ENCODE measurements at regions not wholly inside any gene's neighbourhood (a gene's known extent, or its start where the extent isn't known, plus 50 kb on each side); places are given as distances from the start of the nearest gene placed in this dataset.

DNA sequence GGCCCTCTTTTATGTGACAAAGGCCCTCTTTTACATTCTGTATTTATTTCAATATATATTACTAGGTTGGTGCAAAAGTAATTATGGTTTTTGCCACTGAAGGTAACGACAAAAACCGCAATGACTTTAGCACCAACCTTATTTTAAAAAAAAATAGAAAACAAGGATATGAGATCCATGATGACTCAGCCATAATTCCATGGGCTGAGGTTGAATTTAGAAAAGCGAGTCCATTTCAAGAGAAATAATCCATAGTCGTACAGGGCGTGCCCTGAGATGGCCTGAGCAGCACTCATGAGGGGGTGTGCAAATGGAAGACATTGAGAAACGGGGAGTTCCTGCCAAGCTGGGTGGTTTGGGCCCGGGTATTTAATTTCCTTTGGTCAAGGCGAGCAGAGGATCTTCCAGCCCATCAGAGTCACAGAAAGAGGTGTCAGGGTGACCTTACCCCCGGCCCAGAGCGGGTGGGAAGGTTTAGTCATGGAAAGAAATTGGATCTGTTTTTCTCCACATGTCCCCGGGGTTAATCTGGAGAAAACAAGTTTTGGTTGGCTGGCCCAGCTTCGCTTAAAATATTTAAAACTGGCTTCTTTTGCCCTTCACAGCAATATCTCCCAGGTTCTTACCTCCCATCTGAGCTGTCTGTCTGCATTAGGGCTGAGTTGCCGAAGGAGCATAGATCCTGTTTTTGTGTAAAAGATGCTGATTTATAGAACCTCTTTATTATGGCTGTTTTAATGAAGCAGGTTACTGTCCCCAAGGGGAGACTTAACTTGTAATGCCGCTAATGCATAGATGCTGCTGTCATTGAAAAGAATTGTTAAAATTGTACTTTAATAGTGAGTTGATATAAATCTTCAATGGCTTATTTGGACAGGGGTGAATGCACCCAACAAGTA lies 255.6 kb downstream of the PREX1 start:
- ATAC-seq: no peak
- DNase-seq: no peak

DNA sequence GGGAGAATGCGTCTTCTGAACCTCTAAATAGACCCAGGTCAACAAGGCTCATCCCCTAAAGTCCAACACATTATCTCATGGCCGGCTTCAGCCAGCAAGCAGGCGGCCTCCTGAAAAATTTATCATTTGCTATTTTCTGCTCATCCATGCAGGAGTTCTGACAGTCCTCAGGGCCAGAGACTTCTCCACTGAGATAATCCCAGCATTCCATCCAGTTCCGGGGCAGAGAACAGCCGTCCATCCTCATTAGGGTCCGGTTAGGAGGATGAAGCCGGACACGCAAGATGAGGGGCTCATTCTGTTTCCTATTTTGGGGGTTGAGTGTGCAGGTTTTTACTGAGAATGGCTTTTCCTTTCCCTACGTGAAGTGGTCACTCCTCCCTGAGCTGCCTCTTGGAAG lies 258.1 kb downstream of the PREX1 start:
- DNase-seq: no peak
- no peak for ATAC-seq

DNA sequence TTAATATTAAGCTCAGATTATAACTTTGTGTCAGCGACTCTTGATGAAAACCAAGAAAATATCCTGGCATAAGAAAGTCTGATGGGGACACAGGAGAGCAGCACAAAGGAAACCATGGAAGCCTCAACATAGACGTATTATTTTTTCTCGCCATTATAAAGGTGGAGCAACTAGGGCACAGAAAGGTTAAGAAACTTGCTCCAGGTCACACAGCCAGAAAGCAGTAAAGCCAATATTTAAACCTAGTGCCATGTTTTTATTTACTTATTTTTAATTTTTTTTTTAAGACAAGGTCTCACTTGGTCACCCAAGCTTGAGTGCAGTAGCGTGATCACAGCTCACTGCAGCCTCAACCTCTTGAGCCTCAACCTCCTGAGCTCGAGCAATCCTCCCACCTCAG lies 259.3 kb downstream of the PREX1 start:
- DNase-seq (no peak), ATAC-seq (no peak)

DNA sequence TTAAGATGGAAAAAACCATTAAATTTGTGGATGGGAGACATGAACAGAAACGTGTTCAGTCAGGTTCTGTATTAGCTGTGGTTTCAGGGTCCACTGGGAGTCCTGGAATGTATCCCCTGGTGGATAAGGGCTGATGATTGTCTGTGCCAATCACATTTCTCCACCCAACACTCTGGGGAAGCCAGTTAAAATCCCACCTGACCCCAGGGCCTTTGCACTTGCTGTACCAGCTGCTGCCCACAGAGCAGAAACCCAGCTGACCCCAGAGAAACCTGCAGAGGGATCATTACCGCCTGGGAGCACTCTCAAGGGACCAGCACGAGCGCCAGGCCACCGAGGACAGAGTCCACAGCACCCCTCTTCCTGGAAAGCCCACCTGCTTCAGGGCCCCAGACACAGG lies 260.7 kb downstream of the PREX1 start:
- DNase-seq (no peak), ATAC-seq (no peak)

DNA sequence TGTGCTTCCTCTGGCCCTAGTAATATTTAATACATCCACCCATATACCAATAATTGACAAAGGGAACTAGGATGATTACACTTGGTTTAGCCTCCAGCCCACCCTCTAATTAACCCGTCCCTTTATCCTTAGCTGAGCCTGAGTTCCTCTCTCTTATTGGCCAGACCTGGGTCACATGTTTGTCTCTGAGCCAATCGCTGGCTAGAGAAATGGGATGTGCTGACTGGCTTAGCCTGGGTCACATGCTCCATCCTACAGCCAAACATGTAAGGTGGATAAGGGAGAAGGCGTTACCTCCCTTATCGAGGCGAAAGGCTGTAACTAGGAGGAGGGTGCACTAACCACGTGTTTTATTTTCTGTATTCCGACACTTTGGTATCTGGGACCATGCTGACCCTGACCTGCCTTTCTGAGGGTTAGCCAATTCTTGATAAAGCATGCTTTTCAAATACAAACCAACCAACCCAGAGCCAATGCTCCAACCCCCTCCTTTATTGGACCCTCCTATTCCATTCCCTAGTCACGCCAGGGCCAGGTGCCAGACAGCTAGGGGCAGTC lies 262.7 kb downstream of the PREX1 start:
- no peak for DNase-seq
- ATAC-seq: no peak

DNA sequence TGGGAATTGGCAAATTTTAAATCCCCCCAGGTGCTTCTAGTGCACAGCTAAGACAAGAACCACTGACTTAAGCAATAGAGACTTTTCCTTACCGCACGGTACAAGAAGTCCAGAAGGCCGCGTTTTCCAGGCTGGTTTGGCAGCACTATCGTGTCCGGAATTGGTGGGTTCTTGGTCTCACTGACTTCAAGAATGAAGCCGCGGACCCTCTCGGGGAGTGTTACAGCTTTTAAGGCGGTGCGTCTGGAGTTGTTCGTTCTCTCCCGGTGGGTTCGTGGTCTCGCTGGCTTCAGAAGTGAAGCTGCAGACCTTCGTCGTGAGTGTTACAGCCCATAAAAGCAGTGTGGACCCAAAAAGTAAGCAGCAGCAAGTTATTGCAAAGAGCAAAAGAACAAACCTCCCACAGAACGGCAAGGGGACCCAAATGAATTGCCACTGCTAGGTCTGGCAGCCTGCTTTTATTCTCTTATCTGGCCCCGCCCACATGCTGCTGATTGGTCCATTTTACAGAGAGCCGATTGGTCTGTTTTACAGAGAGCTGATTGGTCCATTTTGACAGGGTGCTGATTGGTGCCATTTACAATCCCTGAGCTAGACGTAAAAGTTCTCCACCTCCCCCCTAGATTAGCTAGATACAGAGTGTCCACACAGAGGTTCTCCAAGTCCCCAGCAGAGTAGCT lies 264.5 kb downstream of the PREX1 start:
- DNase-seq (no peak), ATAC-seq (no peak)

DNA sequence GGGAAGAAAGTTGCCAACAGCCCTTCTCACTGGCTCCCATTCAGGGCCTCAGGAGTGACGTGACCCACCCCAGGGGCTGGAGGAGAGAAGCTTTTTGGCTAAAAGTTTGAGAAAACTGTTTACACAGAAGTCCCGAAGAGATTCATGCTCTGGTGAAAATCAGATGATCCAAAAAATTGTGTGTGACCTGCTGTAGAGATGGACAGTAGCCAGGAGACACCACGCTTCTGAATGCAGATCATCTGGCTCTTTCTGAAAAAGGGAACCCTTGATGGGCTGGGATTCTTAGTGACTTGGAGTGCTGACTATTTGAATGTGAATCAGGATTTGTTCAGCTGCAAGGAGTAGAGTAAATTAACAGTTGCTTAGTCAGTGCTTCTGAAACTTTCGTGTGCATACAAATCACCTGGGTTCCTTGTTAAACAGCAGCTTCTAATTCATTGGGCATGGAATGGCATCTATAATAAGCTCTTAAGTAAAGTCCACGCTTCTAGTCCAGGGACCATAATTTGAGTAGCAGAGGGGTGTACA lies 265.1 kb downstream of the PREX1 start:
- ATAC-seq: no peak
- no peak for DNase-seq

DNA sequence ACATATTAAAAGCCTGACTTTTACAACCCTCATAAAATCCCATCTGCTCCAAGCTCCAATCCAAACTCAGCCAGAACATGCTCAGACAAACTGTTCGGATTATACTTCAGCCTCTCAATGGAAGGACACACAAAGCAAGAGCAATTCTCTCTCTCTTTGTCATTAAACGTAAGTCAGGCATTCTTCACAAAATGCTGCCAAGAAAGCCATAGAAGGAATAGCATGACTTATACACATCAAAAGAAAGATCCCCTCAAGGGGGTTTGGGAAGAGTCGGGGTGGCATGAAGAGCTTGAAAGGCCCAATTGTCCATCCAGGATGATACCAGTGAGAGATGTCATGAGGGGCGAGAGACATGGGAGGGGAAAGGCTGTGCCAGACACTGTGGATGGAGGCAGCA lies 268.9 kb downstream of the PREX1 start:
- ATAC-seq (no peak), DNase-seq (no peak)

DNA sequence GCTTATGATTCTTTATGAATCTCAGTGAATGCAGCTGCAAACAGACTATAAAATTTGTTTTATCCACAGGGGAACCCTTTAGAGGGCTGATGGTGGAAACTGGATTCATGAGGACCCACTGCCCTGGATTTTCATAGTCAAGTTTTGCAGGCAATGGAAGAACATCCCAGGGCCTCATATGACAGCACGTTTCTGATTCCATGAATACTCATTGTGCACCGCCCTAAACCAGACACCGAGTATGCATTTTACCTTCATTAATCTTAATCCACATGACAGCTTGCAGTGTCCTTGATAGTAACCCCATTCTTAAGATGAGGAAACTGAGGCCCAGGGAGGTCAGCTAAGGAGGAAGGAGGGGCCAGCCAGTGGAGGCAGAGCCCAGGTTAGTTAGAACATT lies 270.4 kb downstream of the PREX1 start:
- DNase-seq: no peak
- ATAC-seq: no peak

DNA sequence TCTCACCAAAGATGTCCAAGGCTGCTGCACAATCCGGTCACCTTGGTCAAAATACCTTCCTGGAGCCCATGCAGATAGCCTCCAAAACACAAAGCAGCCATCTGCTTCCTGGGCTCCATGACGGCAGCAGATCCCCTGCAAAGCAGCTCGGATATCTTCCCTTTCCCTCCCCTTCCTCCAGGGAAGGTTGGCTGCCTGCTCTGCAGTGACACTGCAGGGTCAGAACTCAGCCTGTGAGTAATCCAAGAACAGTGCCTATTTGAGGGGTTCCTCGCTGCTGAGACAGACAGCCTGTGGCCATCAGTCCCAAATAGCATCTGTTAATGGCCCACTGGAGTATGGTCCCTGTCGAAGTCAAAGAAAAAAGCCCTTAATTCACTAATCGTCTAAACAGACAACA lies 270.8 kb downstream of the PREX1 start:
- DNase-seq: no peak
- ATAC-seq: no peak

DNA sequence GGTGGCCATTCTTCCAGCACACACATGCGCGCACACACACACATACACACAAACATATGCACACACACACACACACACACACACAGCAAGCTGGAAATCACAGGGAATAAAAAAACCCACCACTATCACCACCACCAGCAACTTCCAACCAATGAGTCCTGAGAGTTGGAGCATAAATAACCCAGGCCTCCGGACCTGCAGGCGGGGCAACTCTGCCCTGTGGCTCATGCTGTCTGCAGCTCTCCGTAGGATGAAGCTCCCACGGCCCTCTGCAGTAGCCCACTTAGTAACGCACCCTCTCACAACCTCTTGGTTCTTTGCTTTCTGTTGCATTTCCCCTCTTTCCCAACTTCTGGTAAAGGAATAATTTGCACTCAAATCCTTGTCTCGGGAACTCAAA lies 275.2 kb downstream of the PREX1 start:
- DNase-seq (no peak), ATAC-seq (no peak)

DNA sequence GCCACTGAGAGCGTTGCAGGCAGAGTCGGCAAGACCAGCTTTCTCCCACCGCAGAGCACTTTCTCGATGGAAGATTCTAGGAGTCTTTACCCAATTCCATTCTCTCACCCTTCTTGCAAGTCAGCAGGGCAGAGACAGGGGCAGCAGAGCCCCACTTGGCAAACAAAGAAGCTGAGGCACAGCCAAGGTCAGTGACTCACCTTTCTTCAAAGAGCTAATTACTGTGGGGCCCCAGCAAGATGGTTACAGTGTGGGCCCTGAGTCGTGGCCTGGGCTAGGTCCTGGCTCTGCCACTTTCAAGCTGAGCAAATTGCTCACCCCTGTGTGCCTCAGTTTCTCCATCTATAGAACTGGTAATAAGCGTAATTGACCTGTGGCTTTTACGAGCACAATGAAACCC lies 277.0 kb downstream of the PREX1 start:
- DNase-seq (no peak), ATAC-seq (no peak)

DNA sequence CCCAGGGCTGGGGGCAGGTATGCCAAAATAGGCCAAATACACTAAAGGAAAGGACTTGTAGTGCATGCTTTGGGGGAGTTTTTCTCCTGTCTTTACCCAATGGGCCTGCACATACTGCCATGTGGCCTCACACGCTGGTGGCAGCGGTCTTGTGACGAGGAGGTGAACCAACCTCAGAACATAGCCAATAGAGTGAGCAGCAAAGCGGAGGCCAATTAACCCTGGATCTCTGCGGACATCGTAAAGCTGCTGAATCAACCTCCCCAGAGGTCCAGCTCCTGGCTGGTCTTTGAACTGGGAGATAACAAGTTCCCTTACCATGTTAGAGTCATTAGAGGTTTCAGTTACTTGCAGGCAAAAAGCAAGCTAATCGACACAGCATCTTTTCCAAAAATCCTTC lies 280.1 kb downstream of the PREX1 start:
- no peak for ATAC-seq

DNA sequence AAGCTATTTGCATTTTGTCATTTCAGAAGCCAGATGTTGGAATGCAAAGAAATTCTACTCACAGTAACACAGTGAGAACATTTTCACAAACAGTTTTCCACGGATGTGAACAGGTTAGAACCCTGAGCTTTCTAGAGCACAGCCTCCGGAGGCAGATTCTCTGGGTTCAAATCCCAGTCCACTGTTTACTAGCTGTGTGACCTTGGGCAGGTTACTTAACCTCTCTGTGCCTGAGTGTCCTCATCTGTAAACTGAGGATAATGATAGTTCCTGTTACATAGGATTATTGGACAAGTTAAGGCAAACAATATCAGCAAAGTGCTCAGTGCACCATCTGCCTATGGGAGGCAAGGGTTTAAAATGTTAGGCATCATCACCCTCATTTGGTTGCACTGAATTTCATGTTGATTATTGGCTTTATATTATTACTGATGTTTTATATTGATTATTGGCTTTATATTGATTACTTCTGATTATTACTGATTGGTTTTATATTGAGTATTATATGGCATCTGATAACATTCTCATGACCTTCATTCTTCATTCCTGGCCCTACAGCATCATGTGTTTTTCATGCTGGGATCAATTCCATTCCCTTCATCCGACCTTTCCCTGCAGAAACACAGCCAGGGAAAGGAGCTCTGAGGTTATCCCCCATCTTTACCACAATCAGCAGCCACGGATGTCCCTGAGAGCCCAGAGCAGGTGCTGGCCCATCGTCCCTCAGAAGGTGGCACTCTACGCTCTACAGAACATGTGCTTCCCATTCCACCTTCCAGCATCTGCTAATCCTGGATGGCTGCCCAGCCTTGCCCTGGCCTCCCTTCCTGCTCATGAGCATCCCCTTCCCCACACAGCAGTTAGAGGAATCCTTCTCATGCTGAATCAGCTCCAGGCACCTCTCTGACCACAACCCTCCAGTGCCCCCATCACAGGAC lies 283.1 kb downstream of the PREX1 start:
- ATAC-seq: no peak
- no peak for DNase-seq

More for the DNA sequence above, 280.1 kb downstream of the PREX1 start:
- no peak for DNase-seq

DNA sequence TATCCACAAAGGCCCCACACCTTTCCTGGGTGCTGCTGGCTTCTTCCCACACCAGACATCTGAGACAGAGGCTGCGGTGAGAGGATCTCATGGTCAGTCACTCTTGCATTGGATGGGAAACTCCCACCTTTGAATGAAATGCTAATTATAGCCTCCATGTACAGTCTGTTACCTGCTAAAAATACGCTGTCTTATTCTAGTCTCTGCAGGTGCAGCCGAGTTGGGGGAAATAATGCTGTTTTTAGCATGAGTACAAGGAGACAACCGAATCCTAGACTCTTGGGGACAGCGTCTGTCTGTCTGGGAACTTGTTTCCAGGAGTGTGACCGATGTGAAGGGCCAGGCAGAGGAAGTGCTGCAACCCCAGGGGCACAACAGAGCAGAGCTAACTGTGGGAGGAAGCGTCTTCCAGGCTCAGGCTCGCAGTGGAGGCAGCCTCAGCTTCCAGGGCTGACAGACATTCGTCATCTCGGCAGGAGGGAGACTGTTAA lies 286.2 kb downstream of the PREX1 start:
- DNase-seq (no peak), ATAC-seq (no peak)

DNA sequence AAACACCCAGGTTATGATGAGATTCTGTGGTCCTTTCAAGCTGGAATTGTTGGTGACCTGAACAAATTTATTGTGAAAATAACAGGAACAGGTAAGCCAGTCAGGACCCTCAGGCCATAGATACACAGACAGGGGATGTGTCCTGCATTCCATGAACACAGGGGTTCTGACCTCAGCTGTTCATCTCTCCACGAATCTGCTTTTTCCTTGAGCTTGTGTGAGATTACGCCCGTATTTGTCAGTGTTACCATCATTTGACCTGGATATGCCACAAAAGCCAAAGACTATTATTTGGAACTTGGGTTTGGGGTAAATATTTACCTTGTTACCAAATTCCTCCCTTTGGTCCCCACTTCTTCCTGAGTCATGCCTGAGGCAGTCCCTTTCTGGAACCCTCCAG lies 288.9 kb downstream of the PREX1 start:
- ATAC-seq (no peak), DNase-seq (no peak)

DNA sequence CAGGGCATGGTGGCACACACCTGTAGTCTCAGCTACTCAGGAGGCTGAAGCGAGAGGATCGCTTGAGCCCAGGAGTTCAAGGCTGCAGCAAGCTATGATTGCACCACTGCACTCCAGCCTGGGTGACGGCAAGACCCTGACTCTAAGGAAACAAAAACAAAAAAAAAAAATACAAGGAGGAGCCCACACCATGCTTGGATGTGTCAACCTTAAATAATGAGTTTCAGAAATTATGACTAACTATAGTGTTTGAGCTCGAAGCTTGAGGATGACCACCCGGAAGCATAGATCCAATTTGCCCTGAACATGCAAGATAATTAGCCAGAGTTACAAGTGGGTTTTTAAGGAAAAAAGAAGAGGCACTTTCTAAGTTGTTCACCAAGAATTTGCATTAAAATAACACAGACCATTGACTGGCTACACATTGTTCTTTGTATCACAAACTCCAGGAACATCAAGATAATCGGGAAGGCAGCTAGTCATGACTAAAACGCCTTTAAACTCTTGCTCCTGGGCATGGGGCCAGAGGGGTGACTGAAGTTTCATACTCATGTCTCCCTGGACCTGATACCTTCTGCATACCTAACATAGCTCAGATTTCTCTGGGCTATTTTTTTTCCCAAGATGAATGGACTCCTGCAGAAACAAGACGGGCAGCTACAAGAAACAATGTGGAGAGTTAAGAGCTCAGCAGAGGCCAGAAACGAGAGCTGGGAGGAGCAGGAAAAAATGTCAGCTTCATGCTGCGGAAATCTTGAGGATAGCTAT lies 289.6 kb downstream of the PREX1 start:
- ATAC-seq (no peak), DNase-seq (no peak)

DNA sequence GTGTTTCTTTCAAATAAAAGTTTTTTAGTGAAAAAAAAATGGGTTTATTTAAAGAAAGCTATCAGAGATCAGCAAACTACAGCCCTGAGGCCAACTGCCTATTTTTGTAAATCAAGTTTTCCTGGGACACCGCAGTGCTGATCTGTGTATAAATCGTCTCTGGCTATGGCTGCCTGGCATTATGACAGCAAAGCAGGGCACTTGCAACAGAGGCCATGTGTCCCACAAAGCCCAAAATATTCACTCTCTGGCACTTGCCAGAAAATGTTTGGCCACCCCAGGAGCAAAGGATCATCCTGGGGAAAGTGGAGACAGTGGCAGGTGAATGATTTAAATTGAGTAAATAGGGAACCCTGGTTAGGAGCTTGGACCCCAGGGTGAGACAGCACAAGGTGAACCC lies 291.6 kb downstream of the PREX1 start:
- DNase-seq (no peak), ATAC-seq (no peak)

DNA sequence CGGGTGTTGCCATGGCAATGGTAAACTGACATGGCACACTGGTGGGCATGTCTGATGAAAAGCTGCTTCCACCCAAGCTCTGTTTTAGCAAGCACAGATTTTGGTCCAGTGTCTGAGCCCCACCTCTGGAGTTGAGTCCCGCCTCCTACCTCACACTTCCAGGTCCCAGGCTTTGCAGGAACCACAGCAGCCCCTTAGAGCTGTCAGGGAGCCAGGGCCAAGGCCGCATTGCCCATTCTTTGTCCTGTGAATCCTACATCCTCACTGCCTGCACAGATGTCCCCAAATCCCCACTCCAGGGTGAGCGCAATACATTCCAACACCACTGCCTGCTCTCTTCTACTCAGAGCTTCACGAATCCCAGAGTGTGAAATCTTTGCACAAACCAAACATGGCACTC lies 292.2 kb downstream of the PREX1 start:
- ATAC-seq (no peak), DNase-seq (no peak)

DNA sequence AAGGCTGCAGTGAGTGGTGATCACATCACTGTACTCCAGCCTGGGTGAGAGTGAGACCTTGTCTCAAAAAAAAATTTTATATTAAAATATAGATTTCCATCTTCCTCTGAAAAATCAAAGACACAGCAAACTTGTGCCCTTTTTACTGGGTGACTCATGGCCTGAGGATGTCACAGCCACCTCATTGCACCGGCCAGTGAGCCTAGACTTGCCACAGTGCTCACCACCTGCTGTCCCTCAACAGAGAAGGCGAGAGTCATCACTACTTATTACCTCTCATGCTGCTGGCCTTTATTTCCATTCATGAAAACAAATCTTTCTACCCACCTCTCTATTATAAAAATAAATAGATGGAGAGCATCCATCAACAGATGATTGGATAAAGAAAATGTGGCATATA lies 295.8 kb downstream of the PREX1 start:
- DNase-seq: no peak

DNA sequence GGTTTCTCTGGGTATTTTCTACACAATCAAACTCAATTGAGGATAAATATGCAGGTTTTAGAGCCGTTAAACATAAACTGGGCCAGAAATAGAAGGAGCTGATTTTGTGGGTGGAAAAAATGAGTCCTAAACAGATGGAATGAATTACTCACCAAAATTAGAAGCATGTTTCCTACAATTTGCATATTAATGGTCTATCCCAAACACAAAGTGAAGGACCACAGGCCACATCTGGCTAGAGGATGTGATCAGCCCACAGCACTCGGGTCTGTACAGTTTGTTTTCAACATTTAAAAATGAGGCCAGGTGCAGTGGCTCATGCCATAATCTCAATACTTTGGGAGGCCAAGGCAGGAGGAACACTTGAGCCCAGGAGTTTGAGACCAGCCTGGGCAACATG lies 296.3 kb downstream of the PREX1 start:
- ATAC-seq (peak; percentile 57), DNase-seq (no peak)

More for the DNA sequence above, 295.8 kb downstream of the PREX1 start:
- ATAC-seq: no peak
